ENCODE measurements at regions not wholly inside any gene's neighbourhood (a gene's known extent, or its start where the extent isn't known, plus 50 kb on each side); places are given as distances from the start of the nearest gene placed in this dataset.

GRCh38 chr6:137976430-137976829, 109.4 kb downstream of the TNFAIP3 start:
- TF ChIP-seq EGR1 (IDR thresholded peaks at IDR 0.05), result no peak
- TF ChIP-seq RAD21 (IDR thresholded peaks at IDR 0.05; ENCODE audit: low read depth), result no peak
- TF ChIP-seq EP300 (IDR thresholded peaks at IDR 0.05; ENCODE audit: borderline replicate concordance), result no peak
- TF ChIP-seq NFIC (IDR thresholded peaks at IDR 0.05), result no peak
- TF ChIP-seq MAX (IDR thresholded peaks at IDR 0.05), result no peak

All from Ishikawa (cell line).